Body of pancreas (tissue), 4 donors: ENCODE measurements at regions not wholly inside any gene's neighbourhood (a gene's known extent, or its start where the extent isn't known, plus 50 kb on each side); places are given as distances from the start of the nearest gene placed in this dataset.

Experiments used
- POLR2A ChIP-seq, 3 donors: fragments of 450-650 bp; IDR thresholded peaks; one replicate each; pipeline ENCODE4 v1.6.1; 2016; ENCODE audit warnings: antibody characterized with exemption in 3 of 3, mild to moderate bottlenecking in 2 of 3
- TF ChIP-seq, protein P1 (sequence below), 7 experiments: fragments of 450-650 bp in 4 of 7; fragments of 200-600 bp in 3 of 7; sonication (generic) in 3 of 7; IDR thresholded peaks; one replicate each; pipeline ENCODE4 v1.5.1; 2016 to 2019; ENCODE audit warnings: antibody characterized with exemption in 7 of 7

GRCh38 chr11:69397732-69398131 is 83.7 kb upstream of the LINC01488 start:
- TF ChIP-seq, protein P1, sequence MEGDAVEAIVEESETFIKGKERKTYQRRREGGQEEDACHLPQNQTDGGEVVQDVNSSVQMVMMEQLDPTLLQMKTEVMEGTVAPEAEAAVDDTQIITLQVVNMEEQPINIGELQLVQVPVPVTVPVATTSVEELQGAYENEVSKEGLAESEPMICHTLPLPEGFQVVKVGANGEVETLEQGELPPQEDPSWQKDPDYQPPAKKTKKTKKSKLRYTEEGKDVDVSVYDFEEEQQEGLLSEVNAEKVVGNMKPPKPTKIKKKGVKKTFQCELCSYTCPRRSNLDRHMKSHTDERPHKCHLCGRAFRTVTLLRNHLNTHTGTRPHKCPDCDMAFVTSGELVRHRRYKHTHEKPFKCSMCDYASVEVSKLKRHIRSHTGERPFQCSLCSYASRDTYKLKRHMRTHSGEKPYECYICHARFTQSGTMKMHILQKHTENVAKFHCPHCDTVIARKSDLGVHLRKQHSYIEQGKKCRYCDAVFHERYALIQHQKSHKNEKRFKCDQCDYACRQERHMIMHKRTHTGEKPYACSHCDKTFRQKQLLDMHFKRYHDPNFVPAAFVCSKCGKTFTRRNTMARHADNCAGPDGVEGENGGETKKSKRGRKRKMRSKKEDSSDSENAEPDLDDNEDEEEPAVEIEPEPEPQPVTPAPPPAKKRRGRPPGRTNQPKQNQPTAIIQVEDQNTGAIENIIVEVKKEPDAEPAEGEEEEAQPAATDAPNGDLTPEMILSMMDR (IDR thresholded peaks at IDR 0.05) = no peak
- TF ChIP-seq POLR2A (IDR thresholded peaks at IDR 0.05) = no peak
